IPS DF 6.9 (cell line): ENCODE measurements at regions not wholly inside any gene's neighbourhood (a gene's known extent, or its start where the extent isn't known, plus 50 kb on each side); places are given as distances from the start of the nearest gene placed in this dataset.
"Not testable (repeated sequence)": the region's sequence is repeated elsewhere in the genome, so short reads cannot be mapped to it uniquely, and the experiment has no call there.

Source experiments
- DNase-seq: peaks from one replicate; pipeline ENCODE4 v3.0.0-alpha.2; 2013; ENCODE audit warnings: low read depth, low spot score
- H3K27ac ChIP-seq: one replicate; pipeline ENCODE4 v1.5.1; 2013; ENCODE audit warnings: low read length, control low read depth
- H3K27me3 ChIP-seq: 2 replicates; pipeline ENCODE4 v1.6.1; 2013; ENCODE audit warnings: mild to moderate bottlenecking, low read length; ENCODE audit not compliant: control insufficient read depth, insufficient read depth
- H3K36me3 ChIP-seq: 2 replicates; pipeline ENCODE4 v1.6.1; 2013; ENCODE audit warnings: low read length; ENCODE audit not compliant: control insufficient read depth, insufficient read depth
- H3K4me1 ChIP-seq: 2 replicates; pipeline ENCODE4 v1.6.1; 2013; ENCODE audit warnings: low read length; ENCODE audit not compliant: control insufficient read depth, insufficient read depth
- H3K4me3 ChIP-seq: 2 replicates; pipeline ENCODE4 v1.5.1; 2013; ENCODE audit warnings: mild to moderate bottlenecking, low read length
- H3K9me3 ChIP-seq: 2 replicates; pipeline ENCODE4 v1.6.1; 2013; ENCODE audit warnings: low read length, inconsistent platforms; ENCODE audit not compliant: control insufficient read depth, insufficient read depth
- WGBS: extraction: QIAGEN DNeasy Blood & Tissue Kit; methylation state at CpG from one replicate; pipeline ENCODE4 v1.1.7; 2013; ENCODE audit warnings: mixed read lengths, missing lambda C conversion rate; ENCODE audit not compliant: insufficient read length, insufficient coverage; 5-methylcytosine and 5-hydroxymethylcytosine counted together

- H3K4me1 ChIP-seq, H3K27ac ChIP-seq, DNase-seq, H3K36me3 ChIP-seq, H3K9me3 ChIP-seq, H3K27me3 ChIP-seq: not testable (repeated sequence)
- peak overlapping the region; percentile 14; the same call in 1 of the 2 replicates for H3K4me3 ChIP-seq
- WGBS, result no CpG with 5 or more reads among the region's 27 CpGs
Observed at GRCh38 chr9:86611534-86611933, 257.3 kb upstream of the TUT7 start.

- no peaks in the 10 kb centered on the region for H3K36me3 ChIP-seq
- no peaks in the 10 kb centered on the region for H3K9me3 ChIP-seq
- no peaks in the 10 kb centered on the region for H3K27me3 ChIP-seq
- WGBS, result no CpG with 5 or more reads among the region's 3 CpGs
- no peak overlapping the region for H3K27ac ChIP-seq
- no peak overlapping the region for H3K4me3 ChIP-seq
- no peak for DNase-seq
- H3K4me1 ChIP-seq, result no peaks in the 10 kb centered on the region
Observed at GRCh38 chr9:86605303-86605702, 251.1 kb upstream of the TUT7 start.

- Histone ChIP-seq H3K27me3 (no peaks in the 10 kb centered on the region), H3K9me3 (no peaks in the 10 kb centered on the region), H3K4me3 (no peak overlapping the region), H3K4me1 (no peaks in the 10 kb centered on the region), H3K36me3 (no peaks in the 10 kb centered on the region), H3K27ac (no peak overlapping the region)
- DNase-seq, result no peak
Observed at GRCh38 chr9:86604741-86605140, 250.5 kb upstream of the TUT7 start.

GRCh38 chr9:86602715-86603114 is 248.5 kb upstream of the TUT7 start:
- Histone ChIP-seq H3K36me3 (no peaks in the 10 kb centered on the region), H3K27ac (no peak overlapping the region), H3K4me3 (no peak overlapping the region), H3K9me3 (no peaks in the 10 kb centered on the region), H3K4me1 (no peaks in the 10 kb centered on the region), H3K27me3 (no peaks in the 10 kb centered on the region)
- DNase-seq, result no peak

GRCh38 chr9:86601697-86602096 is 247.5 kb upstream of the TUT7 start:
- H3K27ac ChIP-seq, result no peak overlapping the region
- H3K4me3 ChIP-seq, result no peak overlapping the region
- H3K27me3 ChIP-seq, result no peaks in the 10 kb centered on the region
- no peak for DNase-seq
- no peaks in the 10 kb centered on the region for H3K36me3 ChIP-seq
- H3K9me3 ChIP-seq, result no peaks in the 10 kb centered on the region
- WGBS, result no CpG with 5 or more reads among the region's 3 CpGs
- H3K4me1 ChIP-seq, result no peaks in the 10 kb centered on the region

- no peak for DNase-seq
- WGBS, result no CpG with 5 or more reads among the region's 3 CpGs
- Histone ChIP-seq H3K4me3 (no peak overlapping the region), H3K9me3 (no peaks in the 10 kb centered on the region), H3K27ac (no peak overlapping the region), H3K4me1 (no peaks in the 10 kb centered on the region), H3K27me3 (no peaks in the 10 kb centered on the region), H3K36me3 (no peaks in the 10 kb centered on the region)
Observed at GRCh38 chr9:86600977-86601376, 246.8 kb upstream of the TUT7 start.

GRCh38 chr9:86600291-86600690 is 246.1 kb upstream of the TUT7 start:
- no CpG with 5 or more reads among the region's 3 CpGs for WGBS
- DNase-seq, result no peak
- Histone ChIP-seq H3K27ac (no peak overlapping the region), H3K27me3 (no peaks in the 10 kb centered on the region), H3K36me3 (no peaks in the 10 kb centered on the region), H3K4me1 (no peaks in the 10 kb centered on the region), H3K9me3 (no peaks in the 10 kb centered on the region), H3K4me3 (no peak overlapping the region)

GRCh38 chr9:86599561-86599960 is 245.4 kb upstream of the TUT7 start:
- no CpG with 5 or more reads among the region's 1 CpG for WGBS
- H3K27me3 ChIP-seq, result no peaks in the 10 kb centered on the region
- H3K4me1 ChIP-seq, result no peaks in the 10 kb centered on the region

GRCh38 chr9:86598411-86599239 is 244.4 kb upstream of the TUT7 start:
- no peak for DNase-seq
- no peaks in the 10 kb centered on the region for H3K36me3 ChIP-seq
- no peak overlapping the region for H3K4me3 ChIP-seq
- no peaks in the 10 kb centered on the region for H3K9me3 ChIP-seq
- no peaks in the 10 kb centered on the region for H3K4me1 ChIP-seq
- no CpG with 5 or more reads among the region's 10 CpGs for WGBS
- no peak overlapping the region for H3K27ac ChIP-seq
- no peaks in the 10 kb centered on the region for H3K27me3 ChIP-seq

More at GRCh38 chr9:86599561-86599960, 245.4 kb upstream of the TUT7 start:
- Histone ChIP-seq H3K27ac (no peak overlapping the region), H3K36me3 (no peaks in the 10 kb centered on the region), H3K9me3 (no peaks in the 10 kb centered on the region), H3K4me3 (no peak overlapping the region)
- no peak for DNase-seq

- Histone ChIP-seq H3K4me1 (no peaks in the 10 kb centered on the region), H3K27ac (no peak overlapping the region), H3K36me3 (no peaks in the 10 kb centered on the region), H3K27me3 (no peaks in the 10 kb centered on the region), H3K9me3 (no peaks in the 10 kb centered on the region), H3K4me3 (no peak overlapping the region)
- no CpG with 5 or more reads among the region's 10 CpGs for WGBS
- no peak for DNase-seq
Observed at GRCh38 chr9:86594724-86595123, 240.5 kb upstream of the TUT7 start.

- Histone ChIP-seq H3K27ac (no peak overlapping the region), H3K4me1 (no peaks in the 10 kb centered on the region), H3K4me3 (no peak overlapping the region), H3K36me3 (no peaks in the 10 kb centered on the region), H3K27me3 (no peaks in the 10 kb centered on the region), H3K9me3 (no peaks in the 10 kb centered on the region)
- DNase-seq, result no peak
- no CpG with 5 or more reads among the region's 4 CpGs for WGBS
Observed at GRCh38 chr9:86591472-86591871, 237.3 kb upstream of the TUT7 start.
